Testis (tissue), 2 donors: ENCODE measurements at regions not wholly inside any gene's neighbourhood (a gene's known extent, or its start where the extent isn't known, plus 50 kb on each side); places are given as distances from the start of the nearest gene placed in this dataset.

Source experiments
- POLR2A ChIP-seq: fragments of 450-650 bp; IDR thresholded peaks from one replicate; pipeline ENCODE4 v1.6.1; 2017; ENCODE audit warnings: antibody characterized with exemption, mild to moderate bottlenecking, moderate library complexity
- TF ChIP-seq, protein P1 (sequence below), 3 experiments: fragments of 450-650 bp in 2 of 3; fragments of 200-600 bp in 1 of 3; sonication (generic) in 1 of 3; IDR thresholded peaks; one replicate each; pipeline ENCODE4 v1.5.1; 2016 to 2019; ENCODE audit warnings: antibody characterized with exemption in 3 of 3, mild to moderate bottlenecking in 2 of 3, moderate library complexity in 1 of 3

DNA sequence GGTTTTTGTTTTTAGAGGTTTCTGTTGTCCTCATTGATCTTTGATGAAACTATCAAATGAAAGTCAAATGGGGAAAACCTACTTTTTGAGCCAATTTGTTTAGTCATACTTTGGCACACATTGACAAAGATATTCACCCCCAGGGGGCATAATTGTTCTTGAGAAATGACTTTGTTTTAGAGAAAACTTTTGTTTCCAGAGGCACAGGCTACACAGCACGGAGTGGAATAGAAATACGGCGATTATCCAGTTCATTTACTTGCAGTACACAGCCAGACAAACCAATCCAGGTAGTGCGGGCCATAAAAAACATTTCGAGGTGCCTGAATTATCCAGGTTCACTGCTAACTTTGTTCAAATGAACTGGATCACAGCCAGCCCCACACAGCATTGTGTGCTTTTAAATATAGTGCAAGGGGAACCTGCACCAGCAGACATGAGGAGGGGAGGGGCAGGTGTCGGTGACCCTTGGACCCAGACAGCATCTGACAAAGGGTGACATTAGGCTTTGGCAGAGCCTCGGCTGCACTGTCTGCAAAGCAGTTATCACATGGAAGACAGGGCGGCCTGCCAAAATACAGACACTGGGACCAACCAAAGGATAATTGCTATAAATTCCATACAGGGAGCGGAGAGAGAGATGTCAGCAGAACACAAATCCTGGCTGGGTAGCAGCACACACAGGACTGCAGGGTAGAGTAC lies 179.6 kb upstream of the NOCT start:
- no peak for TF ChIP-seq POLR2A
- TF ChIP-seq, protein P1, sequence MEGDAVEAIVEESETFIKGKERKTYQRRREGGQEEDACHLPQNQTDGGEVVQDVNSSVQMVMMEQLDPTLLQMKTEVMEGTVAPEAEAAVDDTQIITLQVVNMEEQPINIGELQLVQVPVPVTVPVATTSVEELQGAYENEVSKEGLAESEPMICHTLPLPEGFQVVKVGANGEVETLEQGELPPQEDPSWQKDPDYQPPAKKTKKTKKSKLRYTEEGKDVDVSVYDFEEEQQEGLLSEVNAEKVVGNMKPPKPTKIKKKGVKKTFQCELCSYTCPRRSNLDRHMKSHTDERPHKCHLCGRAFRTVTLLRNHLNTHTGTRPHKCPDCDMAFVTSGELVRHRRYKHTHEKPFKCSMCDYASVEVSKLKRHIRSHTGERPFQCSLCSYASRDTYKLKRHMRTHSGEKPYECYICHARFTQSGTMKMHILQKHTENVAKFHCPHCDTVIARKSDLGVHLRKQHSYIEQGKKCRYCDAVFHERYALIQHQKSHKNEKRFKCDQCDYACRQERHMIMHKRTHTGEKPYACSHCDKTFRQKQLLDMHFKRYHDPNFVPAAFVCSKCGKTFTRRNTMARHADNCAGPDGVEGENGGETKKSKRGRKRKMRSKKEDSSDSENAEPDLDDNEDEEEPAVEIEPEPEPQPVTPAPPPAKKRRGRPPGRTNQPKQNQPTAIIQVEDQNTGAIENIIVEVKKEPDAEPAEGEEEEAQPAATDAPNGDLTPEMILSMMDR (IDR thresholded peaks at IDR 0.05): no peak
